ENCODE measurements at regions not wholly inside any gene's neighbourhood (a gene's known extent, or its start where the extent isn't known, plus 50 kb on each side); places are given as distances from the start of the nearest gene placed in this dataset.

DNA sequence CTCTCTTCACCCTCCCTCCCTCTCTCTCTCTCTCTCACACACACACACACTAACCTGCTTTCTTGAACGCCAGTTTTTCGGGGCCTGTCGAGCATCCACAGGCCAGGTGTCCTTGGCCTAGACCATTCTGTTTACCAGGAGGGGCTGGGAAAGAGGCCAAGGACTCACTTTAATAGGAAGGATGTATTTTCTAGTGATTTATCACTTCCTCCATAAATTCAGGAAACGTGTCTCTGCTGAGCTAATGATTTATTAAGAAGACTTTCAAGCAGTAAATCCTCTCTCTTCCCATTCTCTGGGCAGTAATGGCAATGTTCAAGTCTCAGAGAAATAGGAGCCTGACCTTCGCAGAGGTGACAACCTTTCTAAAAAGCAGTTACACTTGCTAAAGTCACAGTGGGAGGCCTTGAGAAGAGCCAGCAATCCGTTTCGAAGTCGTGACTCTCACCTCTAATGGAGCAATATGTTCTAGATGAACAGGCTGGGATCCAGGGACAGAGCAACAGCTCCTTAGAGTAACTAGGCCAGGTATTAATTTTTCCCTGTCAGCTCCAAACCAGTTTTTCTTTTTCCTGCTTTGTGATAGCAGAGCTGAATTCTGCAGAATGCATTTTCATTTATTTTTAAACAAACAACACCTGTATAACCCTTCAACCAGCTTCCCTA is 1357.5 kb upstream of the SORCS1 start:
- ChIA-PET CTCF (interaction anchor here (0.6 kb wide), 1 partner anchor 30 kb away, joined by 4 read pairs; no protein-coding TSS in a partner anchor), POLR2A (no interaction called here)
- DNase-seq (ENCODE audit: extremely low spot score), result no peak
- TF ChIP-seq NFRKB (IDR thresholded peaks at IDR 0.05) (no peak), BHLHE40 (IDR thresholded peaks at IDR 0.05; ENCODE audit: borderline replicate concordance) (no peak), CTBP1 (IDR thresholded peaks at IDR 0.05; ENCODE audit: borderline replicate concordance) (no peak), FOXK2 (IDR thresholded peaks at IDR 0.05) (no peak), SUZ12 (IDR thresholded peaks at IDR 0.05) (no peak), FOXM1 (IDR thresholded peaks at IDR 0.05; ENCODE audit: borderline replicate concordance) (no peak)

- DNase-seq (ENCODE audit: extremely low spot score), result no peak
- no peak for TF ChIP-seq NFRKB (IDR thresholded peaks at IDR 0.05)
- no peak for TF ChIP-seq FOXA1 (IDR thresholded peaks at IDR 0.05)
- no peak for TF ChIP-seq ARNT (IDR thresholded peaks at IDR 0.05)
- TF ChIP-seq, protein P1, sequence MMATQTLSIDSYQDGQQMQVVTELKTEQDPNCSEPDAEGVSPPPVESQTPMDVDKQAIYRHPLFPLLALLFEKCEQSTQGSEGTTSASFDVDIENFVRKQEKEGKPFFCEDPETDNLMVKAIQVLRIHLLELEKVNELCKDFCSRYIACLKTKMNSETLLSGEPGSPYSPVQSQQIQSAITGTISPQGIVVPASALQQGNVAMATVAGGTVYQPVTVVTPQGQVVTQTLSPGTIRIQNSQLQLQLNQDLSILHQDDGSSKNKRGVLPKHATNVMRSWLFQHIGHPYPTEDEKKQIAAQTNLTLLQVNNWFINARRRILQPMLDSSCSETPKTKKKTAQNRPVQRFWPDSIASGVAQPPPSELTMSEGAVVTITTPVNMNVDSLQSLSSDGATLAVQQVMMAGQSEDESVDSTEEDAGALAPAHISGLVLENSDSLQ (IDR thresholded peaks at IDR 0.05), result no peak
- no peak for TF ChIP-seq BHLHE40 (IDR thresholded peaks at IDR 0.05; ENCODE audit: borderline replicate concordance)
- TF ChIP-seq FOXM1 (IDR thresholded peaks at IDR 0.05; ENCODE audit: borderline replicate concordance), result no peak
- TF ChIP-seq L3MBTL2 (conservative IDR thresholded peaks at IDR 0.05), result no peak
- TF ChIP-seq ZNF384 (IDR thresholded peaks at IDR 0.05), result no peak
- no peak for TF ChIP-seq ELF4 (IDR thresholded peaks at IDR 0.05)
- TF ChIP-seq TARDBP (IDR thresholded peaks at IDR 0.05), result no peak
- no peak for TF ChIP-seq HDGF (IDR thresholded peaks at IDR 0.05; ENCODE audit: borderline replicate concordance)
- ChIA-PET POLR2A (no interaction called here), CTCF (no interaction called here)
These were observed 1351.3 kb upstream of the SORCS1 start for GRCh38 chr10:108515821-108516220.

DNA sequence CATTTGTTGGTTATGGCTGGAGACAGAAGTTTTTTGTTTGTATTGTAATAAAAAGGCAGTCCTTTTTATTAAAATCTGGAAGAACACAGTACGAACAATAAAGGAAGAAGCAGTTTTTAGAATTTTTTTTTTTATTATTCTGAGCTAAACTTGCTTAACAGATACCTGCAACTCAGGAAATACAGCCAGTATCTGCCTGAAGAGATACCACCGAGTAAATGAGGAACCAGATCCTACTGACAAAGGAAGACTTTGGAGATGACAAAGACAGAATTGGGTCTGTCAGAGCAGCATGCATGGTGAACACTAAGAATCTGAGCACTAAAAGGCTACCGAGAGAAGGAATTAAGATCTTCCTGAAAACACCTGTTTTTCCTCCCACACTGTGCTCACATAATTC is 1335.9 kb upstream of the SORCS1 start:
- ChIA-PET CTCF (no interaction called here), POLR2A (no interaction called here)
- DNase-seq (ENCODE audit: extremely low spot score), result no peak
- TF ChIP-seq L3MBTL2 (conservative IDR thresholded peaks at IDR 0.05), result no peak
- TF ChIP-seq HDGF (IDR thresholded peaks at IDR 0.05; ENCODE audit: borderline replicate concordance), result no peak
- TF ChIP-seq ARNT (IDR thresholded peaks at IDR 0.05), result no peak
- TF ChIP-seq LEF1 (IDR thresholded peaks at IDR 0.05; ENCODE audit: borderline replicate concordance), result no peak
- TF ChIP-seq TARDBP (IDR thresholded peaks at IDR 0.05), result no peak
- TF ChIP-seq SP1 (IDR thresholded peaks at IDR 0.05), result no peak
- TF ChIP-seq CTBP1 (IDR thresholded peaks at IDR 0.05; ENCODE audit: borderline replicate concordance), result no peak
- no peak for TF ChIP-seq NFRKB (IDR thresholded peaks at IDR 0.05)
- TF ChIP-seq ZNF384 (IDR thresholded peaks at IDR 0.05), result no peak
- no peak for TF ChIP-seq FOXM1 (IDR thresholded peaks at IDR 0.05; ENCODE audit: borderline replicate concordance)
- no peak for TF ChIP-seq BHLHE40 (IDR thresholded peaks at IDR 0.05; ENCODE audit: borderline replicate concordance)
- TF ChIP-seq SUZ12 (IDR thresholded peaks at IDR 0.05), result no peak
- no peak for TF ChIP-seq FOXA1 (IDR thresholded peaks at IDR 0.05)

GRCh38 chr10:108496106-108496505 is 1331.6 kb upstream of the SORCS1 start:
- ChIA-PET CTCF (no interaction called here), POLR2A (no interaction called here)
- no peak for DNase-seq (ENCODE audit: extremely low spot score)
- TF ChIP-seq TARDBP (IDR thresholded peaks at IDR 0.05) (no peak), NFRKB (IDR thresholded peaks at IDR 0.05) (no peak), CTBP1 (IDR thresholded peaks at IDR 0.05; ENCODE audit: borderline replicate concordance) (no peak), FOXK2 (IDR thresholded peaks at IDR 0.05) (no peak)
- TF ChIP-seq, protein P1 (IDR thresholded peaks at IDR 0.05), result no peak

DNA sequence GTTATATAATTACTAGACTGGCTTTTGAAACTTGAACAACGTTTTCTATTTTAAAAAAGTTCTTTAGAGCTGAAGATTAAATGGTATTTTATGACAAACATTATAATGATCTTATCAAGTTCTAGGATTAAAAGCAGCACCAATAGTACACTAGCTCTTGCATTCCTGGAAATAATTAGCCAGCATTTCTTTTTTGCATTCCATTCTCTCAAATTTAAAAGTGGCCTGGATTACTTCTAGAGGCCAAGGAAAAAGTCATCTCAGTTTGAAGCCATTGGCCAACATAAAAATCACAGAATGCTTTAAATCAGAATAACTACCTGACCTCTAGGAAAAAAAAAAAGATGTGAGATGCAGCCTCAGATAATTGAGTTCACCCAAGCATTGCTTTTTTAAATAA is 1326.4 kb upstream of the SORCS1 start:
- no peak for TF ChIP-seq LEF1 (IDR thresholded peaks at IDR 0.05; ENCODE audit: borderline replicate concordance)
- TF ChIP-seq HDGF (IDR thresholded peaks at IDR 0.05; ENCODE audit: borderline replicate concordance), result no peak
- TF ChIP-seq NFRKB (IDR thresholded peaks at IDR 0.05), result no peak
- TF ChIP-seq, protein P1 (IDR thresholded peaks at IDR 0.05), result no peak
- no peak for TF ChIP-seq ARNT (IDR thresholded peaks at IDR 0.05)
- no peak for TF ChIP-seq BHLHE40 (IDR thresholded peaks at IDR 0.05; ENCODE audit: borderline replicate concordance)
- no peak for TF ChIP-seq FOXA1 (IDR thresholded peaks at IDR 0.05)
- DNase-seq (ENCODE audit: extremely low spot score), result no peak
- POLR2A ChIA-PET, result no interaction called here
- CTCF ChIA-PET, result no interaction called here

GRCh38 chr10:108471420-108471819 is 1306.9 kb upstream of the SORCS1 start:
- ChIA-PET CTCF (no interaction called here), POLR2A (no interaction called here)
- DNase-seq (ENCODE audit: extremely low spot score), result no peak
- TF ChIP-seq CTBP1 (IDR thresholded peaks at IDR 0.05; ENCODE audit: borderline replicate concordance) (no peak), BHLHE40 (IDR thresholded peaks at IDR 0.05; ENCODE audit: borderline replicate concordance) (no peak), FOXM1 (IDR thresholded peaks at IDR 0.05; ENCODE audit: borderline replicate concordance) (no peak), FOXK2 (IDR thresholded peaks at IDR 0.05) (no peak), HDGF (IDR thresholded peaks at IDR 0.05; ENCODE audit: borderline replicate concordance) (no peak), LEF1 (IDR thresholded peaks at IDR 0.05; ENCODE audit: borderline replicate concordance) (no peak), TARDBP (IDR thresholded peaks at IDR 0.05) (no peak), ARNT (IDR thresholded peaks at IDR 0.05) (no peak), L3MBTL2 (conservative IDR thresholded peaks at IDR 0.05) (no peak), FOXA1 (IDR thresholded peaks at IDR 0.05) (no peak), SUZ12 (IDR thresholded peaks at IDR 0.05) (no peak), ZNF384 (IDR thresholded peaks at IDR 0.05) (no peak), NFRKB (IDR thresholded peaks at IDR 0.05) (no peak), SP1 (IDR thresholded peaks at IDR 0.05) (no peak), ELF4 (IDR thresholded peaks at IDR 0.05) (no peak)
- TF ChIP-seq, protein P1 (IDR thresholded peaks at IDR 0.05), result no peak

Measured in HEK293T (cell line).